Transverse colon (tissue), 3 donors: ENCODE measurements at regions not wholly inside any gene's neighbourhood (a gene's known extent, or its start where the extent isn't known, plus 50 kb on each side); places are given as distances from the start of the nearest gene placed in this dataset.

Experiments used
- EP300 ChIP-seq: sonication (generic); formaldehyde crosslinking; IDR thresholded peaks from one replicate; pipeline ENCODE4 v1.6.1; 2017; ENCODE audit warnings: antibody characterized with exemption, low read depth
- TF ChIP-seq, protein P1 (sequence below), 5 experiments: fragments of 200-600 bp in 3 of 5; fragments of 450-650 bp in 2 of 5; sonication (generic) in 3 of 5; IDR thresholded peaks; 1 replicate in 2 of 5; 2 replicates in 3 of 5; pipeline ENCODE4 v1.5.1; 2016 to 2017; ENCODE audit warnings: antibody characterized with exemption in 5 of 5, inconsistent platforms in 3 of 5, mild to moderate bottlenecking in 2 of 5, moderate library complexity in 1 of 5

DNA sequence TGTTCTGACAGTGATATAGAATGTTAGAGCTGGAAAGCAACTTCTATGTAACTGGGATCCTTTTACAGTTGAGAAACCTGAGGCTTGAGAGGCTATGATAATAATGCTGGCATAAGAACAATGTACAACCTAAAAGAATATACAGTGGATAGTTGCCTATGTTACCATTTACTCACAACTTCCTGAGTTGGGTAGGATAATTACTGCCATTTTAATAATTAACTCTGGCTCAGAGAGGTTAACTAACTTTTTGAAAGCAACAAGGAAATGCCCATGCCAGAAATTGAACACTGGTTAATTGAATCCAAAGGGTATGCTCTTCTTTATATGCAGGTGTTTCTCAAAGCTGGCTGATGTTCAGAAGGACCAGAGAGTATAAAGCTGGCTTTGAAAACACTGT lies 530.7 kb upstream of the MAP3K7 start:
- TF ChIP-seq, protein P1, sequence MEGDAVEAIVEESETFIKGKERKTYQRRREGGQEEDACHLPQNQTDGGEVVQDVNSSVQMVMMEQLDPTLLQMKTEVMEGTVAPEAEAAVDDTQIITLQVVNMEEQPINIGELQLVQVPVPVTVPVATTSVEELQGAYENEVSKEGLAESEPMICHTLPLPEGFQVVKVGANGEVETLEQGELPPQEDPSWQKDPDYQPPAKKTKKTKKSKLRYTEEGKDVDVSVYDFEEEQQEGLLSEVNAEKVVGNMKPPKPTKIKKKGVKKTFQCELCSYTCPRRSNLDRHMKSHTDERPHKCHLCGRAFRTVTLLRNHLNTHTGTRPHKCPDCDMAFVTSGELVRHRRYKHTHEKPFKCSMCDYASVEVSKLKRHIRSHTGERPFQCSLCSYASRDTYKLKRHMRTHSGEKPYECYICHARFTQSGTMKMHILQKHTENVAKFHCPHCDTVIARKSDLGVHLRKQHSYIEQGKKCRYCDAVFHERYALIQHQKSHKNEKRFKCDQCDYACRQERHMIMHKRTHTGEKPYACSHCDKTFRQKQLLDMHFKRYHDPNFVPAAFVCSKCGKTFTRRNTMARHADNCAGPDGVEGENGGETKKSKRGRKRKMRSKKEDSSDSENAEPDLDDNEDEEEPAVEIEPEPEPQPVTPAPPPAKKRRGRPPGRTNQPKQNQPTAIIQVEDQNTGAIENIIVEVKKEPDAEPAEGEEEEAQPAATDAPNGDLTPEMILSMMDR (IDR thresholded peaks at IDR 0.05) = no peak
- TF ChIP-seq EP300 = no peak
